BE2C (cell line): ENCODE measurements at regions not wholly inside any gene's neighbourhood (a gene's known extent, or its start where the extent isn't known, plus 50 kb on each side); places are given as distances from the start of the nearest gene placed in this dataset.

ENCODE experiments used
- DNase-seq: peaks from one replicate; pipeline ENCODE4 v3.0.0-alpha.2; 2020
- H3K27me3 ChIP-seq: fragments of 250-450 bp; sonication (Bioruptor Pico); 2 replicates; pipeline ENCODE4 v1.5.1; 2020; ENCODE audit warnings: mild to moderate bottlenecking
- H3K36me3 ChIP-seq: fragments of 250-450 bp; sonication (Bioruptor Pico); 2 replicates; pipeline ENCODE4 v1.5.1; 2020; ENCODE audit warnings: mild to moderate bottlenecking
- H3K4me1 ChIP-seq: fragments of 250-450 bp; sonication (Bioruptor Pico); 2 replicates; pipeline ENCODE4 v1.5.1; 2020
- H3K4me3 ChIP-seq: 2 replicates; pipeline ENCODE4 v1.5.1; 2011; ENCODE audit warnings: low read depth, low read length
- H3K9me3 ChIP-seq: fragments of 250-450 bp; sonication (Bioruptor Pico); 2 replicates; pipeline ENCODE4 v1.5.1; 2020
- CTCF ChIP-seq: IDR thresholded peaks from 2 replicates; pipeline ENCODE4 v1.5.1; 2012; ENCODE audit warnings: mild to moderate bottlenecking, low read depth, low read length

GRCh38 chr13:38053896-38054295 is 184.3 kb upstream of the TRPC4 start:
- no peak for DNase-seq
- Histone ChIP-seq H3K36me3 (no peaks in the 10 kb centered on the region), H3K9me3 (no peaks in the 10 kb centered on the region), H3K4me3 (no peak overlapping the region), H3K27me3 (no peaks in the 10 kb centered on the region), H3K4me1 (no peaks in the 10 kb centered on the region)
- TF ChIP-seq CTCF: no peak

DNA sequence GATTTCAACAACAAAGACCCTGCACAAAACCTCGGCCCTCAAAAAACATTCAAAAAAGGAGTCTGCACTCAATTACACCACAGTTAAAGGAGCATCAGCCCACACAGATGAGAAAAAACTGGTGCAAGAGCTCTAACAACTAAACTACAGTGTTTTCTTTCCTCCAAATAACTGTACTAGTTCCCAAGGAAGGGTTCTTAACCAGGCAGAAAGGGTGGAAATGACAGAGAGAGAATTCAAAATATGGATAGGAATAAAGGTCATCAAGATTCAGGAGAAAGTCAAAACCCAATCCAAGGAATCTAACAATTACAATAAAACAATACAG is 176.4 kb upstream of the TRPC4 start:
- Histone ChIP-seq H3K4me3 (no peak overlapping the region), H3K36me3 (no peaks in the 10 kb centered on the region)
- no peak for TF ChIP-seq CTCF

DNA sequence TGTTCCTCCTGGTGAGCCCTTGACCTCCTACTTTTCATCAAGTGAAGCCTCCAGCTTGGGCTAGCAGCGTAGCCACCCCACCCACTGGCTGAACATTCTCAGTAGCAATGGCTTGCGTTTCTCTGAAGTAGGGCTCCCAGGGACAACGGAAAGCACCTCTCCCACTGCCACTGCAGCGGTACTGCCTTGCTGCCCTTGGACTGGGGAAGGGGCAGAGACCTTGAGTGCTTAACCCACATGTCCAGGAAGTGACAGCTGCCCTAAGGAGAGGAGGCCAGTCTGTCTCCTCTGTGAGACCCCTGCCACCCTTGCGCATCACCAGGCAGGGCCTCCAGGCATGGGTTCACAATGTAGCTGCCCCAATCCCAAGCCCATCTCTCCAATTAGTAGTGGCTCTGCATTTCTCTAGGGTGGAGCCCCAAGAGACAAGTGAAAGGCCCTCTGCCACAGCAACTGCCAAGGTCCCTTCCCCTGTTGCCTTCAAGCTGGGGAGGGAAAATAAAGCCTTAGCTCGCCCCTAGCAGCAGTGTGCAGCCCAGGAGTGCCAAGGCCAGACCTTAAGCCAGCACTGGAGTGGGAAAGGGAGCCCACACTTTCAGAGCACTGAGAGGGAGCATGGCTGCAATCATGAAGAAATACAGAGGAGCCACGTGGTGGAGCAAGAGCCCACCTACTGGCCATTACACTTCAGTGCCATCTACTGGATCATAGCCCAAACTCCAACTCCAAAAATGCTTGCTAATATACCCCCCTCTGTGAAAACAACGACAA is 175.9 kb upstream of the TRPC4 start:
- Histone ChIP-seq H3K4me1 (no peaks in the 10 kb centered on the region), H3K4me3 (no peak overlapping the region), H3K27me3 (no peaks in the 10 kb centered on the region), H3K9me3 (no peaks in the 10 kb centered on the region), H3K36me3 (no peaks in the 10 kb centered on the region)
- peak; percentile 32 for DNase-seq
- peak; percentile 66 for TF ChIP-seq CTCF

More for the DNA sequence above, 176.4 kb upstream of the TRPC4 start:
- no peaks in the 10 kb centered on the region for H3K4me1 ChIP-seq
- H3K9me3 ChIP-seq: no peaks in the 10 kb centered on the region
- no peak for DNase-seq
- no peaks in the 10 kb centered on the region for H3K27me3 ChIP-seq

DNA sequence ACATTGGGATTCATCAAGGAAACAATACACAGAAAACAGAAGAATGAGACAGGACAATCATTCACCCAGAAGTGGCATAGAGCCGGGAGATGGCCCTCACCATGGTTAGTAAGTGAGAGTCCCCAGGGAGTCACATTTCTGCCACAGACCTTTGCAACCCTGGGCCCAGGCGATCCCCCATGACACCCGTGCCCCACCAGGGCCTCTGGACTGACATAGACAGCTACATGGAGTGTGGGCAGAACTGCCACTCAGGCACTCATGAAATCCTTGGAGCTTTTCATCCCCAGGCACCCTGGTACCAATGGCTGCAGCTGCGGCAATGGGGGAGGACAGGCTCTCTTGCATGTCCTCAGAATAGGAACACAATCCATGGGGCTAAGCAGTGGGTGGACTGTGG is 174.5 kb upstream of the TRPC4 start:
- no peak for TF ChIP-seq CTCF
- no peaks in the 10 kb centered on the region for H3K4me1 ChIP-seq
- H3K9me3 ChIP-seq: no peaks in the 10 kb centered on the region
- H3K36me3 ChIP-seq: no peaks in the 10 kb centered on the region
- no peak overlapping the region for H3K4me3 ChIP-seq
- H3K27me3 ChIP-seq: no peaks in the 10 kb centered on the region
- no peak for DNase-seq

DNA sequence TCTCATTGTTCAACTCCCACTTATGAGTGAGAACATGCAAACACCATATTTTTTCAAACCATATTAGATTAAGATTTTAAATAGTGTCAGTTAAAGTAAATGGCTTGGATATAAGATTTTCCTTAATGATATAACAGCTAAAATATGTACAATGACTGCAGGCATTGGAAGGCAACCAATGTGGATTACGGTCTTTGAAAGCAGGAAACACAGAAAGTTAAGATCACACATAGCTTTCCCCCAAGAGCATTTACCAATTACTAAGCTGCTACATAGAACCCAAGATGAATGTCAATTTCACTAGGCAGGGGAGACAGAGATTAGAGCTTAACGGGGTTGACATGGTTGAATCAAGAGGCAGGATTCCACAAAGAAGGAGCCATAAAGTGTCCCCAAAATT is 173.2 kb upstream of the TRPC4 start:
- no peaks in the 10 kb centered on the region for H3K27me3 ChIP-seq
- no peak for DNase-seq
- TF ChIP-seq CTCF: no peak
- no peak overlapping the region for H3K4me3 ChIP-seq
- no peaks in the 10 kb centered on the region for H3K9me3 ChIP-seq
- H3K36me3 ChIP-seq: no peaks in the 10 kb centered on the region
- H3K4me1 ChIP-seq: no peaks in the 10 kb centered on the region

- no peak for TF ChIP-seq CTCF
- no peaks in the 10 kb centered on the region for H3K9me3 ChIP-seq
- H3K4me1 ChIP-seq: no peaks in the 10 kb centered on the region
- no peaks in the 10 kb centered on the region for H3K36me3 ChIP-seq
- no peaks in the 10 kb centered on the region for H3K27me3 ChIP-seq
- H3K4me3 ChIP-seq: no peak overlapping the region
- DNase-seq: no peak
Measured at GRCh38 chr13:38024431-38024830, 154.9 kb upstream of the TRPC4 start.
